Fibroblast of lung (primary cell): ENCODE measurements at regions not wholly inside any gene's neighbourhood (a gene's known extent, or its start where the extent isn't known, plus 50 kb on each side); places are given as distances from the start of the nearest gene placed in this dataset.

Experiments used
- EZH2 ChIP-seq: IDR thresholded peaks from 2 replicates; pipeline ENCODE4 v1.5.1; 2012; ENCODE audit warnings: low read length, control low read depth, mild to moderate bottlenecking; ENCODE audit errors: missing control alignments
- TF ChIP-seq, protein P1 (sequence below), 2 donors: IDR thresholded peaks in 1 of 2; conservative IDR thresholded peaks in 1 of 2; 1 replicate in 1 of 2; 2 replicates in 1 of 2; pipeline ENCODE4 v1.5.1; 2011 to 2012; ENCODE audit warnings: low read length in 2 of 2, control low read depth in 1 of 2, inconsistent platforms in 1 of 2, low read depth in 1 of 2, mild to moderate bottlenecking in 1 of 2

DNA sequence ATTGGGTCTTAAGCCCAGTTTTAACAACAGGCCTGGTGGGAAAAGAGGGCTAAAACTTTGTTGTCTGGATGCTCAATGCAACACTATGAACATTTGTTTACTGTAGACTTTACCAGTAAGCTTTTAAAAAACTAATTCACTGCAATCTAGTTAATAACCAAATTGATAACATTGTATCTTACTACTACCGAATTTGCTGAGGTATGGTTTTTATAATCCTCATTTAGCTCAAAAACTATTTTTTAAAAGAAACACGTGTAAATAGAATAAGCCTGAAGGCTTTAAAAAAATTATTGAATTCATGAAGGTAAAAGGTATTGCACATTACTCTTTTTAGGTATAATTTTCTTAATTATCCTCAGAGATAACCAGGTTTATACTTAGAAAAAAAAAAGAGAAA lies 500.6 kb downstream of the RWDD3 start:
- TF ChIP-seq EZH2 = no peak
- TF ChIP-seq, protein P1, sequence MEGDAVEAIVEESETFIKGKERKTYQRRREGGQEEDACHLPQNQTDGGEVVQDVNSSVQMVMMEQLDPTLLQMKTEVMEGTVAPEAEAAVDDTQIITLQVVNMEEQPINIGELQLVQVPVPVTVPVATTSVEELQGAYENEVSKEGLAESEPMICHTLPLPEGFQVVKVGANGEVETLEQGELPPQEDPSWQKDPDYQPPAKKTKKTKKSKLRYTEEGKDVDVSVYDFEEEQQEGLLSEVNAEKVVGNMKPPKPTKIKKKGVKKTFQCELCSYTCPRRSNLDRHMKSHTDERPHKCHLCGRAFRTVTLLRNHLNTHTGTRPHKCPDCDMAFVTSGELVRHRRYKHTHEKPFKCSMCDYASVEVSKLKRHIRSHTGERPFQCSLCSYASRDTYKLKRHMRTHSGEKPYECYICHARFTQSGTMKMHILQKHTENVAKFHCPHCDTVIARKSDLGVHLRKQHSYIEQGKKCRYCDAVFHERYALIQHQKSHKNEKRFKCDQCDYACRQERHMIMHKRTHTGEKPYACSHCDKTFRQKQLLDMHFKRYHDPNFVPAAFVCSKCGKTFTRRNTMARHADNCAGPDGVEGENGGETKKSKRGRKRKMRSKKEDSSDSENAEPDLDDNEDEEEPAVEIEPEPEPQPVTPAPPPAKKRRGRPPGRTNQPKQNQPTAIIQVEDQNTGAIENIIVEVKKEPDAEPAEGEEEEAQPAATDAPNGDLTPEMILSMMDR (conservative IDR thresholded peaks at IDR 0.05 in 1 of 2, IDR thresholded peaks at IDR 0.05 in 1 of 2; ENCODE audit: low read depth in 1 of 2, low read length in 2 of 2) = no peak
